Endothelial cell of hepatic sinusoid (primary cell): ENCODE measurements at regions not wholly inside any gene's neighbourhood (a gene's known extent, or its start where the extent isn't known, plus 50 kb on each side); places are given as distances from the start of the nearest gene placed in this dataset.

Experiments used
- in situ Hi-C: cut with HindIII; loops from 2 replicates; pipeline ENCODE4 v1.10.0; 2017; ENCODE audit warnings: low sequenced_read_pairs

DNA sequence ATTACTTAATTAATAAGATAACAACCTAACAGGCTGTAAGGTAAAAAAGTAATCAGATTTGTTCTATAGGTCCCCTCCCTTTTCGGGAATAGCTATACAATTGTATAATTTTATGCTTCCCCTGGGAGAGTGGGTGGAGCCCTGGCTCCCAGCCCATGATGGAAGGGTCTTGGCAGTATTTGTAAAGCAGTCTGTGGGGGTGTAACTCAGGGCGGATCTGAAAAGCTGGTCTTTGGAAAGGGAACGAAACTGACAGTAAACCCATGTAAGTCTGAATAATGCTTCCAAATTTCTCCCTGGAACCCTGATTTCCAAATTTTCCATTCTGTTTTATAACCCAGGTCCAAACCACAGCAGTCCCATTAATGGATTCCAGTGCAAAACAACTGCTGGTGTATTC lies 110.4 kb downstream of the DAD1 start:
- in situ Hi-C loops = no loop called here

DNA sequence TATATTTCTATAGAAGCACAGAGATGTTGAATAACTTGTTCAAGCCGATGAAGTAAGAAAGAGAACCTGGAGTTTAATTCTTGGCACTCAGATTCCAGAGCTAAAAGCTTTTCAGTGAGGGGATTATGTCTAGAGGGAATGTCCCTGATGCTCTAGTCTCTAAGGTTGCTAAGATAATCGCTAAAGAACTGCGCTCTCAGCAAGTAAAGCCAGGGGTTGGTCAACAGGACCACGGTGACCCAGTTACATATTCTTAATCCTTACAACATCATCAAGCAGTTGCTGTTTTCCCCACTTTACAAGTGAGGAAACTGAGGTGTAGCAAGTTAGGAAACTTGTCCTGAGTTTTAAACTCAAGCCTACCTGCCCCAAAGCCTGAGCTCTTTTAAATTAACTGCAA lies 110.8 kb downstream of the DAD1 start:
- in situ Hi-C loops = no loop called here

GRCh38 chr14:22477569-22478194 lies 111.3 kb downstream of the DAD1 start:
- in situ Hi-C loops = no loop called here

- in situ Hi-C loops = no loop called here
Observed at GRCh38 chr14:22476887-22477286, 112.1 kb downstream of the DAD1 start.

DNA sequence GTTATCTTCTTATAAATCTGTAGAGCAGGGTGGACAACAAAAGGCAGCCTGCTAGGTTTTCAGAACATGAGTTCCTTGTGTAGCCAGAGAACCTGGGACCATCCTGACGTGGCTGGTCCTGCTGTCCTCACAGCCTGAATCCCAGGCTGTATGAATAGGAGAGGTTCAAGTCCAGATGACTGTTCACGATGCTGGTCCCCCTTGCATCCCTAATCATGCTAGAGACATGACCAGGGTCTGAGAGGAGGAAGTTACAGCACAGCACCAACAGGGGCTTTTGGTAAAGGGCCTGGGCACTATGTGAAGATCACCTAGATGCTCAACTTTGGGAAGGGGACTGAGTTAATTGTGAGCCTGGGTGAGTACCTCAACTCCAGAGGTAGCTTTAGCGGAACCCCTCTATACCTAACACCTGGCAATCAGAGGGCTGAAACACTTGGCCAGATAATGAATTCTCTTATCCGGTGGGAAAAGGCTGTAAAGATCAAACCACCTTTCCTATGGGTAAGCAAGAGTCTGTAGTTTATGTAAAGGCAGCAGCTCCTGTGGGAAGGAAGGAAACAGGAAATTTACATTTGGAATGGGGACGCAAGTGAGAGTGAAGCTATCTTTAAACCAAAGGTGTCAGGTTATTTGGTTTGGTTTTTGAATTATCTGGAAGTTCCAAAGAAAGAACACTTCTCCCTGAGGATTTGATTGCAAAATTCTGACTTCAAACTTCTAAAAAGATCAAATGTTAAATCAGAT lies 112.8 kb downstream of the DAD1 start:
- in situ Hi-C loops = no loop called here

- in situ Hi-C loops = no loop called here
Observed at GRCh38 chr14:22475381-22475780, 113.6 kb downstream of the DAD1 start.

DNA sequence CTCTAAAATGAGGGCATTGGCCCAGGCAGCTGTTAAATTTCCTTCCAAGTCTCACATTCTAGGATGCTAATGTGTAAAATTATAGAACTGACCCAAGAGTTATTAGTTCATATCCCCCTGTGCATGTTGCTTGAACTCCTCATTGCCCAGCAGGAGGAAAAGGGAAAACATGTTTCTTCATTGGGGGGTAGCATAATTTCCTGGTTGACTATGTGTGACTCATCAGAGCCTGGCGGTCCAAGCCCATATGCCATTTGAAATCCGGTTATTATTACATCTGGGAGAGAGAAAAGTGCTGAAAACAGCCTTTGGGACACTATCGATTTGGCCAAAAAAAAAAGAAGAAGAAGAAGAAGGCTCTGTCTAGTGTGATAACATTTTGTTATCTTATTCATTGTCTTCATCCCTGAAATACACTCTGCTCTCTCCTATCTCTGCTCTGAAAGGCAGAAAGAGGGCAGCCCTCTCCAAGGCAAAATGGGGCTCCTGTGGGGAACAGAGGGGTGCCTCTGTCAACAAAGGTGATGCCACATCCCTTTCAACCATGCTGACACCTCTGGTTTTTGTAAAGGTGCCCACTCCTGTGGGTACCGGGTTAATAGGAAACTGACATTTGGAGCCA lies 114.2 kb downstream of the DAD1 start:
- in situ Hi-C loops = no loop called here

- in situ Hi-C loops = no loop called here
Observed at GRCh38 chr14:22472935-22473854, 115.8 kb downstream of the DAD1 start.

DNA sequence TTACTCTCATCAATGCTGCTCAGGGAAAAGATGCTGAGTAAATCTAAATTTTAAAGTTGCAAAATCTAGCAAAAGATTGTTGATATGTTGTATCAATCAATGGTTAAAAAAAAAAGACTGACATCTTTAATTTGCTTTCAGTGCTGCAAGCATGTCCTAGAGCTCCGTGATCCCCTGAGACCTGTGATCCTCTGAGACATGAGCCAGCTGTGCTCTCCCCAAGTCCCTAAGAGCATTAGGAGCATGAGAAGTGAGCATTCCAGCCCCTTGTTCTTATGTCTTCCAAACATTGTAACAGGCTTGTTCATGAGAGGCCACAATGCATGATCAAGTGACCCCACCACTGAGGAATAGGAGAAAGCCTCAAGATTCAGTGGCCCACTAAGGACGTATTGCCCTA lies 116.6 kb downstream of the DAD1 start:
- in situ Hi-C loops = no loop called here

GRCh38 chr14:22471545-22472121 lies 117.4 kb downstream of the DAD1 start:
- in situ Hi-C loops = no loop called here

GRCh38 chr14:22469538-22470303 lies 119.3 kb downstream of the DAD1 start:
- in situ Hi-C loops = no loop called here

DNA sequence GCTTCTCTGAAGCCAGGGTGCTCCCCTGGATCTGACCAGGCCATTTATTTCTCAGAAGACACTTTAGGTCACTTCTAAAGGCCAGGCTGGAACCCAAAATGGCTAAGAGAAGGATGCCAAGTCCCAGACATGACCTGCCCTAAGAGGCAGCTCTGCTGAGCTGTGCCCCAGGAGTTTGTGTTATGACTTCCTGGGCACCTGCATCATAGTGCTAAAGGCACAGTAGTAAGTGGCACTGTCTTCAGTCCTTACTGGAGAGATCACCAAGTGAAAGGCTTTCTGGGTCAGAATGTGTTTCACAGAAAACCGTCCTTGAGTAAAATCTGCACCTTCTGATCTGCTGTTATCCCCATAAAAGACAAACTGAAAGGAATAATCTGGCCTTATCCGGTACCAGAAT lies 120.2 kb downstream of the DAD1 start:
- in situ Hi-C loops = no loop called here

DNA sequence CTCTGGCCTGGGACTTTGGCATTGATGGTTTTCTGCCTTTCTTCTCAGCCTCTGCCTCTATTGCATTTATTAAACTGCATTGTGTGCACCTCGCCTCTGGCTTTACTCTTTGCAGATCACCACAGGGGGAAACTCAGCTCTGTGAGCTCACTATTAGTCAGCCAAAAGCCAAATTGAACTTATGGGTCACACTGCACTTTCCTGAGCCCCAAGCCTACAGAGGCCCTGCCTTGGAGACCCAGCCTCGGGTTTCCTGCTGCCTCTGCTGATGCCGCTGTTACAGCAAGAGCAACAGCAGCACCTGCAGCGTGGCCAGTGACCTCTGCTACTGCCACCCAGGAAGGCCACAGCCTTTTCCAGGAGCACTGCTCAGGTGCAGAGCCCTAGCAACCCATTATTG lies 122.5 kb downstream of the DAD1 start:
- in situ Hi-C loops = no loop called here

- in situ Hi-C loops = no loop called here
Observed at GRCh38 chr14:22465201-22465840, 123.7 kb downstream of the DAD1 start.

GRCh38 chr14:22464422-22465142 lies 124.4 kb downstream of the DAD1 start:
- in situ Hi-C loops = no loop called here

- in situ Hi-C loops = no loop called here
Observed at GRCh38 chr14:22463763-22464173, 125.3 kb downstream of the DAD1 start.

DNA sequence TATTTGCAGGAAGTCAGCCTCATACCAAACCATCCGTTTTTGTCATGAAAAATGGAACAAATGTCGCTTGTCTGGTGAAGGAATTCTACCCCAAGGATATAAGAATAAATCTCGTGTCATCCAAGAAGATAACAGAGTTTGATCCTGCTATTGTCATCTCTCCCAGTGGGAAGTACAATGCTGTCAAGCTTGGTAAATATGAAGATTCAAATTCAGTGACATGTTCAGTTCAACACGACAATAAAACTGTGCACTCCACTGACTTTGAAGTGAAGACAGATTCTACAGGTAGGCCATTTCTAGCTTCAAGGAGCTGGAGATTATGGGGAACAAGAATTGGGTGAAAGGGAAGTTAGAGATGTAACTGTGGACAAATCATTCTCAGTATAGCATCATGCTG lies 126.1 kb downstream of the DAD1 start:
- in situ Hi-C loops = no loop called here

DNA sequence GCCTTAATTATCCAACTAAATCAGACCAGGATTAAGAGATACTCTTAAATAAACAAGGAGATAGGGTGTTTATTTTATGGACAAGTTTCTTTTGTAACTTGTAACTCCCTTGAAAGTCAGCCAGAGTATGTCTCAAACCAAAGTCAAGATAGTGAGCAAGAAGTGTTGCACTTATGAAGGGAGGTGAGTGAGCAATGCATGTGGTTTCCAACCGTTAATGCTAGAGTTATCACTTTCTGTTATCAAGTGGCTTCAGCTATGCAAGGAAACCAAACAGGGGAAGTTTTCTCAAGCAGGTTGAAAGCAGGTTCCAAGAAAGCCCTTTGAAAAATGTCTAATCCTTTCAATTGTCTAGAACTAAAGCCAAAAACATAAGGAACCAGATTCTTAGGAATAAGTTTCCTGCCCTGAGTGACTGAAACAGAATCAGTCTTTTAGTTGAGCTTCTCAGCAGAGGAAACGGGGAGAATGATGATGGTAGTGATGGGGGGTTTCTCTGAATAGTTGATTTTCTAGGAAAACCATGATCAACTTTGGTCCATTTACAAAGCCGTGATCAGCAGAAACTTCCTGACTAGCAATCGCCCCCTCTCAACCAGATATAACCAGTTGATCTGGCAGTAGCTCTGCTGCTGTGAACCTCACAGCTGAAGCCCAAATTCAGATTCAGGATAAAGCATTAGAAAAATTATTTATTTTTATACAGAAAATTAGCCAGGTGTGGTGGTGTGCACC lies 128.4 kb downstream of the DAD1 start:
- in situ Hi-C loops = no loop called here
